ENCODE measurements at regions not wholly inside any gene's neighbourhood (a gene's known extent, or its start where the extent isn't known, plus 50 kb on each side); places are given as distances from the start of the nearest gene placed in this dataset.

- no peak for TF ChIP-seq CTCF (IDR thresholded peaks at IDR 0.05)
- no peak for TF ChIP-seq RFX5 (IDR thresholded peaks at IDR 0.05; ENCODE audit: low read length)
These were observed 365.4 kb upstream of the IRX1 start for GRCh38 chr5:3230254-3230653.
